GM18505 (cell line): ENCODE measurements at regions not wholly inside any gene's neighbourhood (a gene's known extent, or its start where the extent isn't known, plus 50 kb on each side); places are given as distances from the start of the nearest gene placed in this dataset.
A peak's percentile ranks its signal among the peaks of the same experiment; 100 is the strongest.

Experiments
- ATAC-seq: cut with Tn5 transposase; IDR thresholded peaks from one replicate; pipeline ENCODE4 v1.9.1; 2021; ENCODE audit not compliant: unreplicated experiment
- POLR2A ChIP-seq: IDR thresholded peaks from 4 replicates; pipeline ENCODE4 v1.6.1; 2011; ENCODE audit warnings: borderline replicate concordance; ENCODE audit not compliant: insufficient read depth, insufficient read length; ENCODE audit errors: extremely low read depth

DNA sequence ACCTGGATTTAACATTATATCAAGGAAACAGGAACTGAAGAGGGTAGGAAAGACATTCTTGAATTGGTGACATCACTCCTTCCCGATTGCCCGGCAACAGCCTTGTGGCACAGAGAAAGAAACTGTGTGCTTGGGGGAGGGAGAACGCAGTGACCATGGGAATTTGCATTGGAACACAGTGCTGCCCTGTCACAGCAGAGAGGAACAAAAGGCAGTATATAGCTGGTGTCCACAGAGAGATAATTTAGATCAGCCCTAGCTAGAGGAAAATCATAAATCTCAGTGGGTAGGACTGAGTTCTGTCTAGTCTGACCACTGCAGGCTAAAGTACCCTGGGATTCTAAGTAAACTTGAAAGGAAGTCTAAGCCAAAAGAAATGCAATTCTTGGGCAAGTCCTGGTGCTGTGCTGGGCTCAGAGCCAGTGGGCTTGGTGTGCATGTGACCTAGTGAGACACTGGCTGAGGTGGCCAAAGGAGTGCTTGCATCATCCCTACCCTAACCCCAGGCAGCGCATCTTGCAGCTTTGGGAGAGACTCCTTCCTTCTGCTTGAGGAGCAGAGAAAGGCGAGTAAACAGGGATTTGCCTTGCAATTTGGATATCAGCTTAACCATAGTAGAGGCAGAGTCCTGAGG lies 697.6 kb downstream of the HACE1 start:
- no peak for TF ChIP-seq POLR2A
- no peak for ATAC-seq

DNA sequence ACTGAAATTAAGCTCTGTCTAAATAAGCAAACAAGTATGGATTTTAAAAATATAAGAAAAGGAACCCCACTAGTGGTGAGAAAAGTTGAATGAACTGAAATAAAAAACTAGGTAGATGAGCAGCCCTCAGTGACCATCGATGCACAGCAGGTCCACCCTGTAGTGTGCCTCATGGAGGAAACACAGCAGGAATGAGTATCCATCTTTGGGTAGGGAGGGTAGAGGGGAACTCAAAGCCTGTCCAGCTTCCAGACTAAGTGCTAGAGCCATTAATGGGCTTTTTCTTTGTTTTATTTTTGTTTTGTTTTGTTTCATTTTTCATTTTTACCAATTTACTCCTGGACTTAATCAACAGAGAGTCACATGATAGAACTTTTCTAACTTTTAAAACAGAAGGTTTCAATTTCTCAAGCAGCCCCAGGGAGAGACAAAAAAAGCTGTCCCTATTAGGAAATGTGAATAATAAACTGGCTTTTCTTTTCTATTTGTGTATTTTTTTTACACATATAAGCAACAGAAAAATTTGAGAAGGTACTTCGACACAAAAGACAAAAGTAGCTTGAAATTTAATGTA lies 700.6 kb downstream of the HACE1 start:
- ATAC-seq, result no peak
- TF ChIP-seq POLR2A, result no peak

DNA sequence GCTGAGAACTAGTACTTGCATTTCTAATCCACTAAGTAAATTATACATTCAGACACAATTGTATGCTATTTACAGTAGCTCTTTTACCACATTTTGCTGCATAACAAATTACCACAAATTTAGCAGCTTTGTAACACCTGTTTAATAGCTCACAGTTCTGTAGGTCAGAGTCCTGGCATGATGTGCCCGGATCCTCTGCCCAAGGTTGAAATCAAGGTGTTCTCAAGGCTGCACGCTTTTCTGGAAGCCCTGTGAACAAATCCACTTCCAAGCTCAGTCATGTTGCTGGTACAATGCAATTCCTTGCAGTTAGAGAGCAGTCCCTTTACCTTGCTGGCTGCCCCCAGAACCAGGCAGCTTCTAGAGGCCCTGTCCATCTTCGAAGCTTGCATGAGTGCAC lies 716.0 kb downstream of the HACE1 start:
- no peak for ATAC-seq
- TF ChIP-seq POLR2A, result no peak

DNA sequence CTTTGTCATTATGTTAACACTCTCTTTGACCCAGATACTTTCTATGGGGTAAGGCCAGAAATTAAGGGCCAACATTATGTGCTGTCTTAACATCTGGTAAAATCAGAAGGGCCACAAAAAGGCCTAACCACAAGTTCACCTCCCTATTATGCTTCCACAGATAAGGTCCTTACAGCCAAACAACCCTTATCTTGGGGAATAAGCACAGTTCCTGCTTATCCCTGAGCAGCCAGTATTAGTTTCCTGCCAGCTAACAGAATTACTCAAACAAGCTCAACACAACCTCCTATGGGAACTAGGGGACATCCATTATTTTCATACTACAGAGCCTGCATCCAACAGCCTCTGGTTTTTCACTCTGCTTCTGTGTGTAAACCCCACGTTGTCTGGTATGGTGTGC lies 724.8 kb downstream of the HACE1 start:
- no peak for ATAC-seq
- no peak for TF ChIP-seq POLR2A

DNA sequence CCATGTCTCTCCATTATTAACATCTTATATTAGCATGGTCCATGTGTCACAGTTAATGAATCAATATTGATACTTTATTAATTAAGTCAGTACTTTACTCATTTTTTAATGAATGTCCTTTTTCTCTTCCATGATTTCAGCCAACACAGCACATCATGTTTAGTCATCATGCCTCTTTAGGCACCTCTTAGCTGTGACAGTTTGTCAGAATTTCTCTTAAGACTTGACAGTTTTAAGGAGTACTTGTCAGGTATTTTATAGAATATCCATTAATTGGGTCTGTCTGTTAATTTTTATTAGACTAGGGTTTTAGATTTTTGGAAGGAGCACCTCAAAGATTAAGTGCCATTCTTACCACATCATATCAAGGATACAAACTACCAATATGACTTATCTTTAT lies 729.4 kb downstream of the HACE1 start:
- no peak for ATAC-seq
- TF ChIP-seq POLR2A, result no peak

DNA sequence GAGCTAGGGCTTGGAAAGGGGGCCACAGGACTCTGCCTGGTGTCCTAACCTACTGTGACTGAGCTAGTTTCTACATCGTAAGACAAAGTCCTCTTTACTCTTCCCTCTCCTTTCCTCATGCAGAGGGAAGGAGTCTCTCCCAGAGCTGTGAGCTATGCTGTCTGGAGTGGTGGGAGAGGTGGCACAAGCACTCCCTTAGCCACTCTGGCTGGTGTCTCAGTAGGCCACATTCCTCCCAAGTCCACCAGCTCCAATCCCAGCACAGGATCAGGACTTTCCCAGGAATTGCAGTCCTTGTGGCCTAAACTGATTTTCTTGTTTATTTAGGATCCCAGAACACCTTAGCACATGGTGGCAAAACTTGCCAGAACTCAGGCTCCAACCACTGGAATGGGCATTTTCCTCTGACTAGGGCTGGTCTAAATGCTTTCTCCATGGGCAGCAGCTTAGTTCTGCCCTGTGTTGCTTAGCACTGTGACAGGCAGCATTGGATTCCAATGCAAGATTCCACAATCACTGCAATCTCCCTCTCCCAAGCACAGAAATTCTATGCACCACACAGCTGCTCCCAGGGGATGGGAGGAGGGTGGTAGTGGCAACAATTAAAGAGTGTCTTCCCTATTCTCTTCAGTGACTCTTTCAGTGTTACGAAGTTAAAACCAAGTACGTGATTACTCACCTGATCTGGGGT lies 733.3 kb downstream of the HACE1 start:
- ATAC-seq, result no peak
- no peak for TF ChIP-seq POLR2A

DNA sequence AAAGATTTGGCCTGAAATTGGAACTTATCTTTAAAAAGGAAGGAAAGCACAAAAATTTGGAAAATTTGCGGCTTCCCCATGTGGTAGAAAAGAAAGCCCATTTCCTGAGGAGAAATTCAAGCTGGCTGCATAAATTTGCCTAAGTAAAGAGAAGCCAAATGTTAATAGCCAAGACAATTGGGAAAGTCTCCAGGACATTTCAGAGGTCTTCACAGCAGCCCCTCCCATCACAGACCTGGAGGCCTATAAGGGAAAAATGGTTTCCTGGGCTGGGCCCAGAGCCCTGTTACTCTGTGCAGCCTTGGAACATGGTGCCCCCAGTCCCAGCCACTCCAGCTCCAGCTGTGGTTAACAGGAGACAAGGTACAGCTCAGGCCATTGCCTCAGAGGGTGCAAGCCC lies 736.5 kb downstream of the HACE1 start:
- no peak for ATAC-seq
- no peak for TF ChIP-seq POLR2A

DNA sequence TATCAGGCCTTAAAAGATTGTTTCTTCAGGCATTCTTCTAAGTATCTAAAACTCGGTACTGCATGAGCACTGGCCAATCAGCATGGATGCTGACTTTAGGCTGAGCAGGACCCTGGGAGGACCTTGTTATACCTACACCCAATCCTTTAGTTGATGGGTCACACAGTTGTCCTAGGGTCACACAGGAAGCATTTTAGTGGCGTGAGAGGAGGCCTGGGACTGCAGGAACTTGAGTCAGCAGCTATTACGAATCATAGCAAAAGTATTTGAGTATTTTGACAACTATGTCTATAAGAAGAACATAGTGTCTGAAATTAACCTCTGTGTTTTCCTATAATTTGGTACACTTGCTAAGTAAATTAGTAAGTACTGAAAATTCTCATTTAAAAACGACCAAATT lies 741.4 kb downstream of the HACE1 start:
- TF ChIP-seq POLR2A, result no peak
- ATAC-seq, result no peak

DNA sequence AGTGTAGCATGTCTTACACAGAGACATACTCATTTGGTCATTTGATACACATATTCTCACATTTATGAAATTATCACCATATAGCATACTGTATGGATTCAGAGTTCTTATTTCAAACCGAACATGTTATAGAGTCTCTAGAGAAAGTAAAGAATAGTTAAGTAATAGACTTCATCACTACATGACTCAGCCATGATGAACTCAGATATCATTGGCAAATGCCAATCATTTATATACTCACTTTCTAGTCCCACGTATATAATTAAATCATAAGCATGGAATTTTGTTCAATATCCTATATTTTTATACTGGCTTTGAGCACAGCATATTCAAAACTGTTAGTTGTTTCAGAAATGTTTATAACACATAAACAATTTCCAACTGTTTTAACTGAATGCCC lies 749.9 kb downstream of the HACE1 start:
- ATAC-seq, result no peak
- no peak for TF ChIP-seq POLR2A

DNA sequence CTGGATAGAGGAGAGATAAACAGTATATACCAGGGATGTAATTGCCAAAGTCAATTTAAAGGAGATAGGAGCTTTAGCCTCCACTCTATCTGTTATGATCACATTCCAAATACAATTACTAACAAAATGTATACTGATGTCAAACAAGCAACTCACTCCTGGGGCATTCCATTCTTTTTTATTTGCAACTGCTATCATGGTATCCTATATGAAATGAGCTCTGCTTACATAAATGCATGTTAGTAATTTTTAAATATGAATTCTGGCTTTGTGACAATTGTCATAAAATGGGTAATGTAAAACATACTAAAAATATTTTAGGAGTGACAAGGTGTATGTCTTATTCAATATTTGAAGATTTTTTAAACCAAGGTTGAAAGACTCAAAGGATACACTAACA lies 751.1 kb downstream of the HACE1 start:
- ATAC-seq, result no peak

DNA sequence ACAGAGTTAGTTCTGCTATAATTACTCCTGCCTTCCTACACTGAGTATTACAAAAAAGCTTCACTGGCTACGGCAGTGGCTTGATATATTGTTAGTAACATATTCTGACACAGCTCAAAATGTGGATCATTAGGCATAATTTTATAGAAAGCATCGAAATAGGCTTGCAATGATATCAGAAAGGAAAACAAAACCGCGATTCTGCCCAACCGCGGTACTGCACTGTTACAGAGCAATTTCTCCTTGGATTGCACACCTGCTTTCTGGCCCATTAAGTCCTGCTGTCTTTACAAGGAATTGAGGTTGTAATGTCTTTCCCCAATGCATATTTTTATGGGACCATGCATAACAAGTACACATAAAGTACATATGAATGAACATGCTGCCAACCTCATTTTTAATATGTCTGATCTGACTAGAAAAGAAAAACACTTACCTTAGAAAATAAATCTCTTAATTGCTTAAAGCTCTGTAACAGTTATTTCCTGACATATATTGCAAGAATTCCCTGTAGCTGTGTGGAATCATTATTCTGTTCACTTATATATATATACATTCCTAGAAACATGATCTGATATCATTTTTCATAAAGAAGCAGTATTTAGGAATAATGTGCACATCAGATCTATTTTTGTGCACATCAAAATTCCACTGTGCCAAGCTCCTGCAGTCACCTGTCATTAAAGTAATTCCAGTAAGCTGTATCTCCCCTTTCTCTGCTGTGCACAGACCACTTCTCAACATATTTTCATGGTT lies 763.9 kb downstream of the HACE1 start:
- ATAC-seq, result no peak
- TF ChIP-seq POLR2A, result no peak

More for the DNA sequence above, 751.1 kb downstream of the HACE1 start:
- no peak for TF ChIP-seq POLR2A

DNA sequence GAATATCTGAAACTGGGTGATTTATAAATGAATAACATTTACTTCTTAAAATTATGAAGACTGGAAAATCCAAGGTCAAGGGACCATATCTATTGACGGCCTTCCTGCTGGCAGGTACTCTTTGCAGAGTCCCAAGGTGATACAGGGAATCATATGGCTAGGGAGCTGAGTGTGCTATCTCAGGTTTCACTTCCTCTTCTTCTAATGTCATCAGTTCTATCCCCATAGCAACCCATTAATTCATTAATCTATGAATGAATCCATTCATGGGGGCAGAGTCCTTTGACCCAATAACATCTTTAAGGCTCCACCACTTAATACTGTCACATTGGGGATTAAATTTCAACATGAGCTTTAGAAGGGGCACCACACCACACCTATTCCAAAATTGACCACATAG lies 772.0 kb downstream of the HACE1 start:
- peak; percentile 58 for ATAC-seq

DNA sequence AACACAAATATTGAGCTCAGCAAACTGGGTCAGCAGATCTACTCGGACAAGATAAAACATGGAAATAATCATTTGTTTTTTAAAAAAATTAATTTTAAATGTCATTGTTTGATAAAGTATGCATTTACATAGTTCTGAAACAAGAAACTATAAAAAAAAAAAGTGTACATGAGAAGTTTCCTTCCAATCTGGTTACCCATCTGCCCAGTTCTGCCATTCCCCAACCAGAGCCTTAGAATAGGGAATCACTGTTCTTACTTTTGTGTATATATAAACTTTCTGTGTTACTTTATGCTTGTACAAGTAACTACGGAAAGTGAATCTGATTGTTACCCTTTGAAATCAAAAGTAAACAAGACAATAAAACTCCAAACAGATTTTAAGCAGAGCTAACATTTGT lies 791.4 kb downstream of the HACE1 start:
- no peak for TF ChIP-seq POLR2A
- ATAC-seq, result no peak

More for the DNA sequence above, 772.0 kb downstream of the HACE1 start:
- no peak for TF ChIP-seq POLR2A
